GM21423 (cell line): ENCODE measurements at regions not wholly inside any gene's neighbourhood (a gene's known extent, or its start where the extent isn't known, plus 50 kb on each side); places are given as distances from the start of the nearest gene placed in this dataset.
"Not testable (repeated sequence)": the region's sequence is repeated elsewhere in the genome, so short reads cannot be mapped to it uniquely, and the experiment has no call there.

Experiments
- ATAC-seq: cut with Tn5 transposase; IDR thresholded peaks from one replicate; pipeline ENCODE4 v1.9.1; 2021; ENCODE audit warnings: mild to moderate bottlenecking, moderate library complexity; ENCODE audit not compliant: unreplicated experiment

GRCh38 chrX:35392232-35392631, 405.9 kb upstream of the MAGEB16 start:
- no peak for ATAC-seq

DNA sequence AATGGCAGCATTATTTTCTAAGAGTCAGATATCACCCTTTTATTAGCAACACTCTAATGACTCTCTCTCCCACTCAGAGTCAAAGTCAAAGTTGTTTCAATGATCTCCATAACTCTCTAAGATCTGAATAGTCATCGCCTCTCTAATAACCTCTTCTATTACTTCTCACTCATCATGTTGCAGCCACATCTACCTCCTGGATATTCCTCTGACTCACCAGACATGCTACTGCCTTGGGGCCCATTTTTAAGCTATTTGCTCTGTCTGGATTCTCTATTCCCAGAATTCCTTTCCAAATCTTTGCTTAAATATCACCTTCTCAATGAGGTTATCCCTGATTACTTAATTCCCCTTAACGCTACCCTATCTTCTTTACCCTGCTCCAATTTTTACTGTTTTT, 391.8 kb upstream of the MAGEB16 start:
- ATAC-seq, result no peak

DNA sequence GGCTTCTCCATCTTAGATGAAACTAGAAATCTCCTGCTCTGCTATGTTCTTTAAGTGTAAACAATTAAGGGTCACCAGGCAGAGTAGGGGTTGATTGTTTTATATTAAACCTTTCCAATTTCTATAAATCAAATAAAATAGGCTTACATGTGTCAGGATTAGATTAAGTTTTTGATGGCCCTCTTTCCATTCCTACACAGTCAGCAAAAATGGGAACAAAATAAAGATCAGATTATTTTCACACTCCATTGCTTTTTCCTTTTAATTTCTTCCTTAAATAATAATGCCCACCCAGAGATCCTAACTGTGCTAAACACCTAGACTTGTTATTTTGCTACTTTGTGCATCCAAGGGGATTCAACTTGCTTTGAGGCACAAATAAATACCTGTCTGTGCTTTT, 381.4 kb upstream of the MAGEB16 start:
- ATAC-seq, result no peak

- no peak for ATAC-seq
Measured at GRCh38 chrX:35432056-35432455, 366.1 kb upstream of the MAGEB16 start.

- ATAC-seq, result no peak
Measured at GRCh38 chrX:35439034-35439660, 359.0 kb upstream of the MAGEB16 start.

- ATAC-seq, result no peak
Measured at GRCh38 chrX:35439692-35440091, 358.4 kb upstream of the MAGEB16 start.

GRCh38 chrX:35442421-35442820, 355.7 kb upstream of the MAGEB16 start:
- no peak for ATAC-seq

- ATAC-seq, result not testable (repeated sequence)
Measured at GRCh38 chrX:35443091-35443582, 355.0 kb upstream of the MAGEB16 start.

DNA sequence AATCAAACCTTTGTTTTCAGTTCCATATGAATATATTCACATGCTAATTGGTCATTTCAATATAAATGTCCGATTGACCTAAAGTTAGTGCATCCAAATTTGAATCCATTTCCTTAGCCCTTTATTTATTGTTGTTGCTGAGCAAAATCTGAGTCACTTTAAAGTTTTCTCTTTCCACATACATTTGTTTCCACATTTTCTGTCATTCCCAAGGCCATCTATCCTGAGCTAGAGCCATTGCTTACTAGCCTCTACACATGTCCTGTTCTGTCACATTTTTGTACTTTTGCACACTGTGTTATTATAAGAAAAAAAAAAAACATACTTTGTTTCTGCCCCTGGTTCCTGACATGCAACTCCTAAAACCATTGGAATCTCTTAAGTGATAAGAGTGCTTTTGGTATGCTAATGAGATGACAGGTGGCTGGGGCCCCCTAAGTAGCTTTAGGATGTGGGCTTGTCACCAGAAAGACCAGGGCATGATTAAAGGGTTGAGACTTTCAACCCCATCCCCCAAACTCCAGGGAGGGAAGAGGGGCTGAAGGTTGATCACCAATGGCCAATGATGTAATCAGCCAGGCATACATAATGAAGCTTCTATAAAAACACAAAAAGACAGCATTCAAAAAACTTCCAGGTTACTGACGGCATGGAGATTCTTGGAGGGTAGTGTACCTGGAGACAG, 353.3 kb upstream of the MAGEB16 start:
- ATAC-seq, result no peak

- no peak for ATAC-seq
Measured at GRCh38 chrX:35445912-35446311, 352.2 kb upstream of the MAGEB16 start.

GRCh38 chrX:35456891-35457290, 341.3 kb upstream of the MAGEB16 start:
- no peak for ATAC-seq

DNA sequence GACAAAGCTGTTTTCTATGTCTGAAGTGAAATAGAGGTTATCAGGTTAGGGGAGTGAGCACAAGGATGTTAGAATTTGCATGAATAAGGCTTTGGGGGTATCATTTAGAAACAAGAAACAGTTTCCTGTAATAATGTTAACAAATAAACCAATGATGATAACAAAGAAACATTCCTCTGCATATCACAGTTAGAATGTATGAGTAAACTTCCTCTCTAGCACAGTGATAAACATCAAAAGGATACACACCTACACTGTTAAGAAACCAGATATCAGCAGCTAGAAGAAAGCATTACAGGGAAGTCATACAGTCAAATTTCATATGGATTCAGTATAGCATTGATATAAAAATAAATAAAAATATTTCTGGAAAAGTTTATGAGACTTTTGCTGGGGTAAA, 340.0 kb upstream of the MAGEB16 start:
- no peak for ATAC-seq

GRCh38 chrX:35461164-35461563, 337.0 kb upstream of the MAGEB16 start:
- ATAC-seq, result no peak

DNA sequence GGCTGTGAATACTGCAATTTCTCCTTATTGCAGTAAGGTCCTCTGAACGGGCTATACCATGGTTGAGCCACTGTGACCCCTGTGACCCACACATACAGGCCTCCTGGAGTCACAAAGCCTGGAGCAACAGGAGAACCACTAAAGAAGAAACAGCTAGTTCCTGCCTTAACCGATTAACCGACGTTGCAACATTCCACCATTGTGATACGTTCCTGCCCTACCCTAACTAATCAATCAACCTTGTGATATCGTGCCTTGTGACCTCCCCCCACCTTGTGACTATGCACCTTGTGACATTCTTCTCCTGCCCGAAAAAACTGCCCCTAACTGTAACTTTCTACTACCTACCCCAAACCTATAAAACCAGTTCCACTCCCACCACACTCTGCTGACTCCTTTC, 301.5 kb upstream of the MAGEB16 start:
- not testable (repeated sequence) for ATAC-seq

GRCh38 chrX:35497453-35497852, 300.7 kb upstream of the MAGEB16 start:
- not testable (repeated sequence) for ATAC-seq

DNA sequence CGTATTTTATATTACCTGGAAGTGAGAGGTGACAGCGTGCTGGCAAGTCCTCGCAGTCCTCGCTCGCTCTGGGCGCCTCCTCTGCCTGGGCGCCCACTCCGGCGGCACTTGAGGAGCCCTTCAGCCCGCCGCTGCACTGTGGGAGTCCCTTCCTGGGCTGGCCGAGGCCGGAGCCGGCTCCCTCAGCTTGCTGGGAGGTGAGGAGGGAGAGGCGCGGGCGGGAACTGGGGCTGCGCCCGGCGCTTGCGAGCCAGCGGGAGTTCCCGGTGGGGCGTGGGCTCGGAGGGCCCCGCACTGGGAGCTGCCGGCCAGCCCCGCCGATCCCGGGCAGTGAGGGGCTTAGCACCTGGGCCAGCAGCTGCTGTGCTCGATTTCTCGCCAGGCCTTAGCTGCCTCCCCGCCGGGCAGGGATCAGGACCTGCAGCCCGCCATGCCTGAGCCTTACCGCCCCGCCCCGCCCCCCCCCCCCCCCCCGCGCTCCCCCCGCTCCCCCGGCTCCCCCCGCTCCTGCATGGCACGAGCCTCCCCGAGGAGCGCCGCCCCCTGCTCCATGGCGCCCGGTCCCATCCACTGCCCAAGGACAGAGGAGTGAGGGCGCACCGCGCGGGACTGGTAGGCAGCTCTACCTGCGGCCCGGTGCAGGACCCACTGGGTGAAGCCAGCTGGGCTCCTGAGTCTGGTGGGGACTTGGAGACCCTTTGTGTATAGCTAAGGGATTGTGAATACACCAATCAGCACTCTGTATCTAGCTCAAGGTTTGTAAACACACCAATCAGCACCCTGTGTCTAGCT, 298.9 kb upstream of the MAGEB16 start:
- ATAC-seq, result no peak

GRCh38 chrX:35507701-35508100, 290.4 kb upstream of the MAGEB16 start:
- ATAC-seq, result no peak

DNA sequence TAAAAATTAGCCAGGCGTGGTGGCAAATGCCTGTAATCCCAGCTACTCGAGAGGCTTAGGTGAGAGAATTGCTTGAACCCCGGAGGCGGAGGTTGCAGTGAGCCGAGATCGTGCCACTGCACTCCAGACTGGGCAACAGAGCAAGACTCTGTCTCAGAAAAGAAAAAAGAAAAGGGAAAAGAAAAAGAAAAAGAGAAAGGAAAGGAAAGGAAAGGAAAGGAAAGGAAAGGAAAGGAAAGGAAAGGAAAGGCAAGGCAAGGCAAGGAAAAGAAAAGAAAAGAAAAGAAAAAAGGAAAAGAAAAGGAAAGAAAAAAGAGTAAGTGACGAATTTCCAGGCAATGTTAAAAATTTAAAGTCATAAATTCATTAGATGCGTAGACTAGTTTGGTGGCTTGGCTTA, 250.1 kb upstream of the MAGEB16 start:
- not testable (repeated sequence) for ATAC-seq

DNA sequence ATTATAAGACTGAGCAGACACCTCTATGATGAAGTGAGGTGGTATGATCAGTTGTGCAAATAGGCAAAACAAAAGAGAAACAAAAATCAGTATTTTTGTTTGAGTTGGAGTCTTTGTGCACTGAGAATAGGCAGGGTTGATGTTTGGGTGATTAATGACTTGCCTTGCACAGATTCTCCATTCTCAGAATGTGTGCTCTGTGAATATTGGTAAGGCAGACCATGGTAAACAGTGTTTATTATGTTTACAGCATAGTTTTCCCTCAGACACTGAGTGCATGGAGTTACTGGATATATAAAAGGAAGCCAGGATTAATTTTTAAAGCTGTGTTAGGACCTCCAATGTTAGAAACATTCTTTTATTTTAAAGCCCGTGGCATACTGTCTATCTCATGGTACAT, 240.2 kb upstream of the MAGEB16 start:
- no peak for ATAC-seq

- no peak for ATAC-seq
Measured at GRCh38 chrX:35561985-35562384, 236.2 kb upstream of the MAGEB16 start.

GRCh38 chrX:35562395-35562794, 235.7 kb upstream of the MAGEB16 start:
- ATAC-seq, result no peak

GRCh38 chrX:35590210-35590609, 207.9 kb upstream of the MAGEB16 start:
- ATAC-seq, result no peak
